LHCN-M2 (cell line): ENCODE measurements at regions not wholly inside any gene's neighbourhood (a gene's known extent, or its start where the extent isn't known, plus 50 kb on each side); places are given as distances from the start of the nearest gene placed in this dataset.
A peak's percentile ranks its signal among the peaks of the same experiment; 100 is the strongest.

Source experiments
- DNase-seq: peaks from one replicate; pipeline ENCODE4 v3.0.0-alpha.2; 2012; ENCODE audit warnings: low read depth

GRCh38 chr7:84684836-84685480 lies 490.4 kb upstream of the SEMA3A start:
- DNase-seq: peak; percentile 23

GRCh38 chr7:84682543-84682942 lies 488.0 kb upstream of the SEMA3A start:
- no peak for DNase-seq

GRCh38 chr7:84678841-84679240 lies 484.3 kb upstream of the SEMA3A start:
- DNase-seq: no peak

GRCh38 chr7:84677117-84677732 lies 482.6 kb upstream of the SEMA3A start:
- peak; percentile 66 for DNase-seq

- no peak for DNase-seq
Observed at GRCh38 chr7:84675633-84676034, 481.0 kb upstream of the SEMA3A start.

- peak; percentile 49 for DNase-seq
Observed at GRCh38 chr7:84674236-84674913, 479.8 kb upstream of the SEMA3A start.

- DNase-seq: no peak
Observed at GRCh38 chr7:84669177-84669732, 474.7 kb upstream of the SEMA3A start.

GRCh38 chr7:84668116-84668515 lies 473.5 kb upstream of the SEMA3A start:
- no peak for DNase-seq

- no peak for DNase-seq
Observed at GRCh38 chr7:84666651-84667050, 472.1 kb upstream of the SEMA3A start.

- DNase-seq: no peak
Observed at GRCh38 chr7:84665339-84665738, 470.8 kb upstream of the SEMA3A start.

GRCh38 chr7:84664626-84665025 lies 470.0 kb upstream of the SEMA3A start:
- DNase-seq: no peak

GRCh38 chr7:84663224-84663623 lies 468.6 kb upstream of the SEMA3A start:
- DNase-seq: no peak

- DNase-seq: no peak
Observed at GRCh38 chr7:84658286-84658685, 463.7 kb upstream of the SEMA3A start.

- no peak for DNase-seq
Observed at GRCh38 chr7:84654273-84654672, 459.7 kb upstream of the SEMA3A start.

GRCh38 chr7:84651876-84652275 lies 457.3 kb upstream of the SEMA3A start:
- no peak for DNase-seq

GRCh38 chr7:84647797-84648757 lies 453.5 kb upstream of the SEMA3A start:
- peak; percentile 95 for DNase-seq

- DNase-seq: no peak
Observed at GRCh38 chr7:84642611-84643010, 448.0 kb upstream of the SEMA3A start.

- no peak for DNase-seq
Observed at GRCh38 chr7:84640637-84641036, 446.0 kb upstream of the SEMA3A start.

- DNase-seq: no peak
Observed at GRCh38 chr7:84638339-84638697, 443.7 kb upstream of the SEMA3A start.

GRCh38 chr7:84637568-84638338 lies 443.2 kb upstream of the SEMA3A start:
- DNase-seq: peak; percentile 94

GRCh38 chr7:84631913-84632312 lies 437.3 kb upstream of the SEMA3A start:
- DNase-seq: no peak
